ENCODE measurements at regions not wholly inside any gene's neighbourhood (a gene's known extent, or its start where the extent isn't known, plus 50 kb on each side); places are given as distances from the start of the nearest gene placed in this dataset.

GRCh38 chr15:88729581-88729980 lies 73.7 kb upstream of the ACAN start:
- DNase-seq (ENCODE audit: extremely low spot score): no peak
- POLR2A ChIA-PET: no interaction called here
- TF ChIP-seq CTCF (IDR thresholded peaks at IDR 0.05; ENCODE audit: control extremely low read depth, extremely low read depth, low read depth, missing control alignments): no peak
- CTCF ChIA-PET: interaction anchor here (1.0 to 1.2 kb wide), 2 partner anchors 13 to 149 kb away, joined by 3 read pairs; no protein-coding TSS in a partner anchor

- no peak for DNase-seq (ENCODE audit: extremely low spot score)
- CTCF ChIA-PET: no interaction called here
- POLR2A ChIA-PET: no interaction called here
- no peak for TF ChIP-seq CTCF (IDR thresholded peaks at IDR 0.05; ENCODE audit: control extremely low read depth, extremely low read depth, low read depth, missing control alignments)
Observed at GRCh38 chr15:88730751-88731150, 72.5 kb upstream of the ACAN start.

GRCh38 chr15:88735212-88735611 lies 68.0 kb upstream of the ACAN start:
- POLR2A ChIA-PET: no interaction called here
- no peak for DNase-seq (ENCODE audit: extremely low spot score)
- TF ChIP-seq CTCF (IDR thresholded peaks at IDR 0.05; ENCODE audit: control extremely low read depth, extremely low read depth, low read depth, missing control alignments): no peak
- CTCF ChIA-PET: interaction anchor here (1.1 kb wide), 1 partner anchor 13 kb away, joined by 3 read pairs; no protein-coding TSS in a partner anchor

- no peak for DNase-seq (ENCODE audit: extremely low spot score)
- no peak for TF ChIP-seq CTCF (IDR thresholded peaks at IDR 0.05; ENCODE audit: control extremely low read depth, extremely low read depth, low read depth, missing control alignments)
- POLR2A ChIA-PET: no interaction called here
- CTCF ChIA-PET: interaction anchor here (1.0 to 1.1 kb wide), 2 partner anchors 12 to 287 kb away, joined by 3 read pairs; no protein-coding TSS in a partner anchor
Observed at GRCh38 chr15:88736204-88736603, 67.0 kb upstream of the ACAN start.

GRCh38 chr15:88738796-88739195 lies 64.4 kb upstream of the ACAN start:
- no peak for TF ChIP-seq CTCF (IDR thresholded peaks at IDR 0.05; ENCODE audit: control extremely low read depth, extremely low read depth, low read depth, missing control alignments)
- ChIA-PET POLR2A (no interaction called here), CTCF (interaction anchor here (1.0 kb wide), 1 partner anchor 45 kb away, joined by 3 read pairs; no protein-coding TSS in a partner anchor)
- no peak for DNase-seq (ENCODE audit: extremely low spot score)

- POLR2A ChIA-PET: no interaction called here
- CTCF ChIA-PET: no interaction called here
- no peak for TF ChIP-seq CTCF (IDR thresholded peaks at IDR 0.05; ENCODE audit: control extremely low read depth, extremely low read depth, low read depth, missing control alignments)
Observed at GRCh38 chr15:88739541-88739940, 63.7 kb upstream of the ACAN start.

GRCh38 chr15:88740356-88740755 lies 62.9 kb upstream of the ACAN start:
- CTCF ChIA-PET: no interaction called here
- no peak for TF ChIP-seq CTCF (IDR thresholded peaks at IDR 0.05; ENCODE audit: control extremely low read depth, extremely low read depth, low read depth, missing control alignments)
- POLR2A ChIA-PET: no interaction called here
- no peak for DNase-seq (ENCODE audit: extremely low spot score)

More at GRCh38 chr15:88739541-88739940, 63.7 kb upstream of the ACAN start:
- no peak for DNase-seq (ENCODE audit: extremely low spot score)
